ENCODE measurements at regions not wholly inside any gene's neighbourhood (a gene's known extent, or its start where the extent isn't known, plus 50 kb on each side); places are given as distances from the start of the nearest gene placed in this dataset.

GRCh38 chr7:30212701-30213111, 71.7 kb upstream of the ZNRF2 start:
- DNase-seq = no peak
- in situ Hi-C loops (cut with HindIII; ENCODE audit: low pct_ligation_motif_present, low pct_unique_long_range_greater_than_20kb, low sequenced_read_pairs) = no loop called here

DNA sequence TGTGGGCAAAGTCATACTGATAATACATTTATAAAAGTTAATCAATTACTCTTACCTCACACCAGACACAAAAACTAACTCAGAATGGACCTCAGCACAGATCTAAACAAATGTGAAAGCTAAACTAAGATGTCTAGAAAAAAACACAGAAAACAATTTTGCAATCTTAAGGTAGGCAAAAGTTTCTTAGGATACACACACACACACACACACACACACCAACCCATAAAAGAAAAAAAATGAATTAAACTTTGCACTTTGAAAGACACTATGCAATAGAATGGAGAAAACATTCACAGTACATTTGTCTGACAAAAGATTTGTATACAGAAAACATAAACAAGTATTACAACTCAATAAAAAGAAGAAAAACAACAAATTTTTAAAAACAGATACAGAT, 70.8 kb upstream of the ZNRF2 start:
- no peak for DNase-seq
- in situ Hi-C loops (cut with HindIII; ENCODE audit: low pct_ligation_motif_present, low pct_unique_long_range_greater_than_20kb, low sequenced_read_pairs) = no loop called here

GRCh38 chr7:30214651-30215137, 69.7 kb upstream of the ZNRF2 start:
- DNase-seq = no peak
- in situ Hi-C loops (cut with HindIII; ENCODE audit: low pct_ligation_motif_present, low pct_unique_long_range_greater_than_20kb, low sequenced_read_pairs) = no loop called here

GRCh38 chr7:30221764-30222163, 62.6 kb upstream of the ZNRF2 start:
- DNase-seq = no peak
- in situ Hi-C loops (cut with HindIII; ENCODE audit: low pct_ligation_motif_present, low pct_unique_long_range_greater_than_20kb, low sequenced_read_pairs) = no loop called here

GRCh38 chr7:30222515-30223215, 61.7 kb upstream of the ZNRF2 start:
- DNase-seq = no peak
- in situ Hi-C loops (cut with HindIII; ENCODE audit: low pct_ligation_motif_present, low pct_unique_long_range_greater_than_20kb, low sequenced_read_pairs) = no loop called here

- in situ Hi-C loops (cut with HindIII; ENCODE audit: low pct_ligation_motif_present, low pct_unique_long_range_greater_than_20kb, low sequenced_read_pairs) = no loop called here
- no peak for DNase-seq
These were observed 60.5 kb upstream of the ZNRF2 start for GRCh38 chr7:30223896-30224295.

- in situ Hi-C loops (cut with HindIII; ENCODE audit: low pct_ligation_motif_present, low pct_unique_long_range_greater_than_20kb, low sequenced_read_pairs) = no loop called here
- DNase-seq = no peak
These were observed 59.8 kb upstream of the ZNRF2 start for GRCh38 chr7:30224511-30225062.

- in situ Hi-C loops (cut with HindIII; ENCODE audit: low pct_ligation_motif_present, low pct_unique_long_range_greater_than_20kb, low sequenced_read_pairs) = no loop called here
These were observed 58.4 kb upstream of the ZNRF2 start for GRCh38 chr7:30225863-30226613.

GRCh38 chr7:30226614-30227268, 57.7 kb upstream of the ZNRF2 start:
- peak; percentile 80 for DNase-seq
- in situ Hi-C loops (cut with HindIII; ENCODE audit: low pct_ligation_motif_present, low pct_unique_long_range_greater_than_20kb, low sequenced_read_pairs) = no loop called here

More at GRCh38 chr7:30225863-30226613, 58.4 kb upstream of the ZNRF2 start:
- peak; percentile 73 for DNase-seq

DNA sequence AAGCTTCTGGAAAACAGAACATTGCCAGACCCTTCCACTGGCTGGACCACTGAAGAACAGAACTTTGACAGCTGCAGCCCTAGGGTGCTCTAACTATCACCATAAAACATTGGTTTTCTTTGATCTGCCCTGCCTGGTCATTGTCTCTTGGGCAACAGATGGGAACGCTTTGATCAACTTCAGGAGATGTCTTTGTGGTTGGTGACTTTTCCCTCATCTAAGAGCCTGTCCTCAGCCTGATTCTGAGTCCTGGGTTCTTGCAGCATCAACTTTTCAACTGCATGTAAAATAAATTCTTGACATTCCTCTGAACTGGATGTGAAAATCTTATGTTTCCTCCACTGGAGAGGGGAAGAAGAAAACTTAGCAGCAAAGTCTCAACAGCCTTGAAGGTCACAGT, 53.1 kb upstream of the ZNRF2 start:
- no peak for DNase-seq
- in situ Hi-C loops (cut with HindIII; ENCODE audit: low pct_ligation_motif_present, low pct_unique_long_range_greater_than_20kb, low sequenced_read_pairs) = no loop called here

GRCh38 chr7:30232391-30232790, 52.0 kb upstream of the ZNRF2 start:
- in situ Hi-C loops (cut with HindIII; ENCODE audit: low pct_ligation_motif_present, low pct_unique_long_range_greater_than_20kb, low sequenced_read_pairs) = no loop called here
- no peak for DNase-seq
